GM20431 (cell line): ENCODE measurements at regions not wholly inside any gene's neighbourhood (a gene's known extent, or its start where the extent isn't known, plus 50 kb on each side); places are given as distances from the start of the nearest gene placed in this dataset.
"Not testable (repeated sequence)": the region's sequence is repeated elsewhere in the genome, so short reads cannot be mapped to it uniquely, and the experiment has no call there.

Experiments
- in situ Hi-C: fragments of 300-500 bp; cut with MseI, MboI; formaldehyde crosslinking; loops from one replicate; pipeline ENCODE4 v1.15.0; 2020; ENCODE audit warnings: low sequenced_read_pairs; ENCODE audit not compliant: unreplicated experiment

GRCh38 chr1:224528900-224529299 lies 87.2 kb upstream of the CNIH3 start:
- in situ Hi-C loops: no loop called here

GRCh38 chr1:224529844-224530243 lies 86.3 kb upstream of the CNIH3 start:
- in situ Hi-C loops: no loop called here

GRCh38 chr1:224533517-224533916 lies 82.6 kb upstream of the CNIH3 start:
- in situ Hi-C loops: no loop called here

GRCh38 chr1:224534731-224535130 lies 81.4 kb upstream of the CNIH3 start:
- in situ Hi-C loops: no loop called here

- in situ Hi-C loops: no loop called here
These were observed 80.5 kb upstream of the CNIH3 start for GRCh38 chr1:224535641-224536040.

GRCh38 chr1:224539971-224540370 lies 76.1 kb upstream of the CNIH3 start:
- in situ Hi-C loops: no loop called here

GRCh38 chr1:224540535-224540934 lies 75.6 kb upstream of the CNIH3 start:
- in situ Hi-C loops: no loop called here

GRCh38 chr1:224541072-224541790 lies 74.9 kb upstream of the CNIH3 start:
- in situ Hi-C loops: no loop called here

GRCh38 chr1:224541901-224542630 lies 74.1 kb upstream of the CNIH3 start:
- in situ Hi-C loops: no loop called here

- in situ Hi-C loops: no loop called here
These were observed 73.2 kb upstream of the CNIH3 start for GRCh38 chr1:224542783-224543440.

GRCh38 chr1:224543453-224543852 lies 72.7 kb upstream of the CNIH3 start:
- in situ Hi-C loops: no loop called here

- in situ Hi-C loops: no loop called here
These were observed 71.6 kb upstream of the CNIH3 start for GRCh38 chr1:224544346-224545110.

GRCh38 chr1:224545571-224545970 lies 70.5 kb upstream of the CNIH3 start:
- in situ Hi-C loops: no loop called here

GRCh38 chr1:224548676-224549075 lies 67.4 kb upstream of the CNIH3 start:
- in situ Hi-C loops: no loop called here

GRCh38 chr1:224551189-224551588 lies 64.9 kb upstream of the CNIH3 start:
- in situ Hi-C loops: not testable (repeated sequence)

GRCh38 chr1:224554056-224554455 lies 62.1 kb upstream of the CNIH3 start:
- in situ Hi-C loops: no loop called here

GRCh38 chr1:224554620-224555259 lies 61.4 kb upstream of the CNIH3 start:
- in situ Hi-C loops: no loop called here

GRCh38 chr1:224558904-224559303 lies 57.2 kb upstream of the CNIH3 start:
- in situ Hi-C loops: no loop called here

GRCh38 chr1:224559981-224560728 lies 56.0 kb upstream of the CNIH3 start:
- in situ Hi-C loops: no loop called here
